GM12865 (cell line): ENCODE measurements at regions not wholly inside any gene's neighbourhood (a gene's known extent, or its start where the extent isn't known, plus 50 kb on each side); places are given as distances from the start of the nearest gene placed in this dataset.
A peak's percentile ranks its signal among the peaks of the same experiment; 100 is the strongest.

ENCODE experiments used
- DNase-seq: peaks from one replicate; pipeline ENCODE4 v3.0.0; 2010; ENCODE audit warnings: low read depth
- H3K4me3 ChIP-seq: 2 replicates; pipeline ENCODE4 v1.5.1; 2011; ENCODE audit warnings: mild to moderate bottlenecking, low read depth, low read length, control low read depth
- CTCF ChIP-seq: IDR thresholded peaks from 2 replicates; pipeline ENCODE4 v1.5.1; 2011; ENCODE audit warnings: low read length, control low read depth, low read depth, inconsistent platforms; ENCODE audit not compliant: insufficient read depth; ENCODE audit errors: missing control alignments

DNA sequence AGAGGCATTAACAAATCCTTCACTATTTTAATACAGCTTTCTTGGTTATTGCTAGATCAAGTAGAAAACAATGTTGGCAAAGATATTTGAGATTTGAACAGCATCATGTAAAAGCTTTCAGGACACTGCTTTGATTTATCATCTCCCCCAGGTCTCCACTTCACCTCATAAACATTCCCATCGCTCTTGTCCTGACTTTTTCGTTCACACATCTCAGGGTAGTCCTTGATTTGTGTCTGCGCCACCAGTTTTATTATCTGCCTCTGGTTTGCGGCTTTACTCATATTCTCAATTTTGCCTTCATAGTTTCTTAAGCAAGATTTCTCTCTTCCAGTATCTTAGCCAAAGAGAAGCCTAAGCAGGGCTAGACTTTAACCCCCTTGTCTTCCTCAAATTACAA, 63.5 kb upstream of the ROR1 start:
- TF ChIP-seq CTCF, result no peak
- H3K4me3 ChIP-seq, result no peak overlapping the region
- DNase-seq, result no peak

GRCh38 chr1:63710761-63711380, 62.9 kb upstream of the ROR1 start:
- no peak for DNase-seq
- no peak overlapping the region for H3K4me3 ChIP-seq
- no peak for TF ChIP-seq CTCF

- TF ChIP-seq CTCF, result no peak
- H3K4me3 ChIP-seq, result no peak overlapping the region
- DNase-seq, result no peak
Measured at GRCh38 chr1:63713041-63713440, 60.8 kb upstream of the ROR1 start.

DNA sequence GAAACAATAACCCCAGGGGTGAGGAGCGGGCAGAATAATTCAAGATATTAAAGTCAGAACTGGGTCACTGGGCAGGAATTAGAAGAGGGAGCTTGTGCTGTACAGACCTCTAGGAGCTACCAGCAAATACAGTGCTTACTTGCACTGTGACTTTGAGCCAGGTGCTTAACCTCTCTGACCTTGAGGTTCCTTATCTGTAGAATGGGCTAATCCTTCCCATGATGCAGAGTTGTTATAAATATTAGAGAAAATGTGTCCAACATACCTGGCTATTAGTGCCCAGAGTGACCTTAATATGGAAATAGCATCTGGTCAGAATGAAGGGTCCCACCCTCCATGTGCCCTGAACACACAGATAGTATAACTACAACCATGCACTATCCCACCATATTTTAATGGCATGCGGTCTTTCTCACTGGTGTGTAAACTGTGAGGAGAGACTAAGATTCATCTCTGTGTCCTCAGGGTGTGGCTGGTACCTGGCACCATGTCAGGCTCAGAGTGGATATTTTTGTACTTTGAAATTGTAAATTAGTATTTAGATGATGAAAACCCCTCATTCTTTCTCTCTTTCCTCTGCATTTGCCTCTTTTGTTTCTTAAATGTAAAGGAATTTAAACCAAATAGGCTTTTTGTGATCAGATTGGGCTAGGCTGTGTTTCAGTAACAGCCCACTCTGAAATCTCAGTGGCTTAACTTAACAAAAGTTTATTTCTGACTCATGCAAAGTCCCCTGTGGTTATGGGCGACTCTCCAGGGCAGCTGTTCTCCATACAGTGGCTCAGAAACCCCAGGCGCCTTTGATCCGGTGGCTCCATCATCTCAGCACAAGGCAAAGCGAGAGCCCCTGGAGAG, 60.0 kb upstream of the ROR1 start:
- no peak for TF ChIP-seq CTCF
- H3K4me3 ChIP-seq, result no peak overlapping the region
- DNase-seq, result peak; percentile 10

DNA sequence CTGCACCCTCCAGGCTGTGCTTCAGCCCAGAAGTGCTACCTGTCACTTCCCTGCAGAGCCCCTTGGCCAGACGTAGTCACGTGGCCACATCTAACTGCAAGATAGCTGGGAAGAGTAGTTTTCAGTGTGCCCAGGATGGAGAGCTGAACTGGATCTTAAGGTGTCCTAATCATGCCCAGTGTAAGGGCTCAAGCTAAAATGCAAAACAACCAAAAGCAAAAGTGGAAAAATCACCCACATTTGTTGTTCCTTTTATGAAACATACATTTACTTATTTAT, 59.4 kb upstream of the ROR1 start:
- DNase-seq, result no peak
- no peak for TF ChIP-seq CTCF
- no peak overlapping the region for H3K4me3 ChIP-seq

DNA sequence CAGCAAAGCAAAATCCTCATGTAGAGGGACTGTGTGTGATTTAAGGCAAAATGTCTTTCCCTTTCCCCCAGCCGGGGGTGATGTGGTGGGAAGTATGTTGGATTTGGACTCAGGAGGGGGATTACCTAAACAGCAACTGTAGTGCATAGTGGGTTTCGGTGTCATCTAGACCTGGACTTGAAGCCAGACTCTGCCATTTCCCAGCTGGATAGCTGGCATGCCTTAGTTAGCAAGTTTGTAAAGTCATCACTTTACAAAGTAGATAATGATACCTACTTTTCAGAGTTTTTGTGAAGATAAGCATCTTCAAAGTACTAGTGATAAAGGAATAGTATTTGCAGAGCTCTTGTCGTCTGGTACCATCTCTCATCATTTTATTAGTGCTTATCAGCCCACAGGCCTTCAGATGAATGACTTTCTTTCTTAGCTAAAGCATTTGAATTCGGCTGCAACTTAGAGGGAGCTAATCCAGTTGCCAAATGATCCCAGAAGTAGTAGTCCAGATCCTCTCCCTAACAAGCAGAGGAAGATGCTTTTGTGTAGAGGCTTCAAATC, 56.2 kb upstream of the ROR1 start:
- DNase-seq, result no peak
- TF ChIP-seq CTCF, result no peak

More for the DNA sequence above, 56.2 kb upstream of the ROR1 start:
- no peak overlapping the region for H3K4me3 ChIP-seq
